GM12872 (cell line): ENCODE measurements at regions not wholly inside any gene's neighbourhood (a gene's known extent, or its start where the extent isn't known, plus 50 kb on each side); places are given as distances from the start of the nearest gene placed in this dataset.

Source experiments
- TF ChIP-seq, protein P1 (sequence below): IDR thresholded peaks from 3 replicates; pipeline ENCODE4 v1.5.1; 2011; ENCODE audit warnings: low read depth, mild to moderate bottlenecking, low read length, moderate library complexity; ENCODE audit not compliant: insufficient read depth

DNA sequence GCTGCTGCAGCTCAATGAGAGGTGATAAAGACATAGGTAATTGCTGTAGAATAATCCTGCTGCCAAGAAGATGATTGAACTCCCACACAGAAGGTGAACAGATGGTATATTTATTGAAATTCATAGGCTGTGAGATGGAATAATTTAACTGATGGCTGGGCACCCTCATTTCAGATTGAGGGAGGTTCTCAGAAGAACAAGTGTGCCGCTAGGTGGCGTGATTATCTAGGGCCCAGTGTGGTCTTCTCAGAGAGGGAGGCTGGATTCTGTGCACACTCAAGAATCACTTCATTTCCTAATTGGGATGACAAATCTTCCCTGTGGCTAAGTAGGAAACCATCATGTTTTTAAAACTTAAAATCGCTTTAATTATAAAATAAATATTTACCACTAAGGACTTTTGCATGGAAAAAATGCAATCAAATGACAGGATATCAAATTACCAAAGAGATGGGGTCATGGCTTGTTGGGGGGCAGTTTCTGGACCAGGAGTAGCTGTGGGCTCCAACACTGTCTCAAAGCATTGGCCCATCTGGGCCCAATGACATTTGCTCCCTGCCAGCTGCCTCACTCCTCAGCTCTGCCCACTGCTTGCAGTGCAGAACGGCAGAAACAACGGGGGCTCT is 132.3 kb downstream of the SNAPC1 start:
- TF ChIP-seq, protein P1, sequence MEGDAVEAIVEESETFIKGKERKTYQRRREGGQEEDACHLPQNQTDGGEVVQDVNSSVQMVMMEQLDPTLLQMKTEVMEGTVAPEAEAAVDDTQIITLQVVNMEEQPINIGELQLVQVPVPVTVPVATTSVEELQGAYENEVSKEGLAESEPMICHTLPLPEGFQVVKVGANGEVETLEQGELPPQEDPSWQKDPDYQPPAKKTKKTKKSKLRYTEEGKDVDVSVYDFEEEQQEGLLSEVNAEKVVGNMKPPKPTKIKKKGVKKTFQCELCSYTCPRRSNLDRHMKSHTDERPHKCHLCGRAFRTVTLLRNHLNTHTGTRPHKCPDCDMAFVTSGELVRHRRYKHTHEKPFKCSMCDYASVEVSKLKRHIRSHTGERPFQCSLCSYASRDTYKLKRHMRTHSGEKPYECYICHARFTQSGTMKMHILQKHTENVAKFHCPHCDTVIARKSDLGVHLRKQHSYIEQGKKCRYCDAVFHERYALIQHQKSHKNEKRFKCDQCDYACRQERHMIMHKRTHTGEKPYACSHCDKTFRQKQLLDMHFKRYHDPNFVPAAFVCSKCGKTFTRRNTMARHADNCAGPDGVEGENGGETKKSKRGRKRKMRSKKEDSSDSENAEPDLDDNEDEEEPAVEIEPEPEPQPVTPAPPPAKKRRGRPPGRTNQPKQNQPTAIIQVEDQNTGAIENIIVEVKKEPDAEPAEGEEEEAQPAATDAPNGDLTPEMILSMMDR, result peak; percentile 80

DNA sequence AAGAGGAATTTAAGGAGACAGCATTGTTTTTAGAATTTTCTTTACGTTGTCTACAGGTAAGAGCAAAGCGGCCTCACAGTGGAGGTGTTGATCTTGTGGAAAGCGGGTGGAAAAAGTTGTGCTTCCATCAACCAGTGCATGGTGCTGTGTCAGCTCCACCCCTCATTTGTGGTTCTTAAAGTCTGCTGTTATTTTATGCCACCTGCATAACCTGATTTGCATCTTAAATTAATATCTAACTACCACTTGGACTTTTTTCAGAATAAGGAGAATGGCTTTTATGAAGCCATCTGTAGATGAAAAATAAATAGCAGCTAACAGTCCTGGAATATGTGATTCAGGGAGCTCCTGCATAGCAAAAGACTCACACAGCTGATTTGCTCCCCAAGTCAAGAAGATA is 135.1 kb downstream of the SNAPC1 start:
- TF ChIP-seq, protein P1, result no peak

DNA sequence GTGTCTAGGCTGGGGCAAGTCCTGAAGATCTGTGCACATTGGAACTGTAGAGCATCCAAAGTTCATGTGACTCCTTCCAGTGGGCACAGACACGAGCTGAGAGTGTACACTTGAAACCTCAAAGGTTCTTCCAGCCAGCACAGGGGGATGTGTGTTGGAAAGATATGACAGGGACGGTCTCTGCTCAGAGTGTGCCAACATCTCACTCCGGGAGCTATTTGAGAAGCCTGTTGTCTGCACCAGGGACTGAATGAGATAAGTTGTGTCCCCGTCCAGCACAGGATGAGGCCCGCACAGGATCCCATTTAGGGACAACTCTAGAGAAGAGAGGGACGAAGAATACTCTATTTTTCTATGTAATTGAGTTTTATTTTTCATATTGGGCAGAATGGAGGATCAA is 136.3 kb downstream of the SNAPC1 start:
- TF ChIP-seq, protein P1, result no peak

DNA sequence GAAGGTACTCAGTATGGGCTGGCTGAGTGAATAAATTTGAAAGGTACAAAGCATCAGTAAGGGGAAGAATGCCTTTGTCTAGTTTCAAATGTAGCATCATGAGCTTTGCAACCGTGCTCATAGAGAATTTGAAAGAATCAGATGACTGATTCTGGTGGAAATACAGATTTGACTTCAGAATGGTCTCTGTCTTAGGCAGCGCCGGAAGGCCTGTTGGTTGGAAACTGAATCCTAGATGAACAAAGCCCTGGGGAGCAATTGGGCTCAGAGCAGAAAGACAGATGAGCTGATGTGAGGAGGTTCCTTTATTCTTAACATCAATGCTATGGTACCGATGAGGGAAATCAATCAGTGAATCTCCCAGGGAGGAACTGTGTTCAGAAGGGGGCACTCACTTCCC is 137.3 kb downstream of the SNAPC1 start:
- TF ChIP-seq, protein P1, result no peak

DNA sequence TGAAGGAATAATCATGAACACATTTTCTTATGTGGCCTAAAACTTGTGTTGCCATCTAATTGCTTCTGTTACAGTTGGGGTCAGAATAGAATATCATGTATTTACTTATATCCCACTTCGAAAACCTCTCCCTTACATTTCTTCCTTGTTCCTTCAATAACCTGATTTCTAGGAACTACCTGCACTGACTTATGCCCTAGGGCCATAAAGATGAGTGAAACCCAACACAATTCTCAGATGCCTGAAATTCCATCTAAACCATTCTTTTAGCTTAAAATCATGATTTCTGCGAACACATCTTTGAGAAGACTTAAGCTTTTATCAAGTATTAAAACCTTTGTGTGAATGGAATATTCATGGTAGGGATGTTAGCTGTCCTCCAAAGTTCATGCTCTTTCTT is 142.7 kb downstream of the SNAPC1 start:
- TF ChIP-seq, protein P1, result no peak

DNA sequence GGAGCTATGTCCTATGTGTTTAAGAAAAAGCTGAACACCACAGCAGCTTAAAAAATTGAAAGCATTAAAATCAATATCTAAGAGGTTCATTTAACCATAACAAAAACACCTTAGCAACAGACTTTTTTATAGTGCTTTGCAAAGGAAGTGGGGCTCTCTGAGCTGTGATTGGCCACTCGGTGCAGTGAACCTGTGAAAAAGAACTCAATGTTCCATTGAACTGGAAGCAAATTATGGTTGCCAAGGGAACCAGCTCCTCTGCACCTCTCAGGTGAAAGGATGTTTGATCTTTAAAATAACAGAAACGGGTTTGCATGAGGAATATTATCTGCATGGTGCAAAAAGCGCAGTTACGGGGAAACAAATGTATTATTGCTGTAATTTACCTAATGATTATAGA is 149.4 kb downstream of the SNAPC1 start:
- TF ChIP-seq, protein P1, result no peak

DNA sequence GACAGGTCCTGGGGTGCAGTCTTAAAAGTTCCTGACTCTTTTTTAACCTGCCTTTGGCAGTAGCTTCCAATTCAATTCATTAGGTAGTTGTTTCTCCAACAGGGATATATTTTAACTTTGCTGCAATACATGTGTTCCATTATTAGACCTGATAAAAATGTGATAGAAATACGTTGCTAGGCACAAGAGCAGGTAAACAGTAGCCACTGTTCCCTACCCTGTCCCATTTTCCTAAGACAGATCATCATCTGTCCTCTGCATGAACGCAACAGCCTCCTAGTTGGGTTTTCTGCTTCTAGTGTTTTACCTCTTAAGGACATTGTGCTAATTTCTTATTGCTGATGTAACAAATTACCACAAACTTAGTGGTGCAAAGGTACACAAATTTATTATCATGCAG is 156.8 kb downstream of the SNAPC1 start:
- TF ChIP-seq, protein P1, result no peak
